ENCODE measurements at regions not wholly inside any gene's neighbourhood (a gene's known extent, or its start where the extent isn't known, plus 50 kb on each side); places are given as distances from the start of the nearest gene placed in this dataset.

DNA sequence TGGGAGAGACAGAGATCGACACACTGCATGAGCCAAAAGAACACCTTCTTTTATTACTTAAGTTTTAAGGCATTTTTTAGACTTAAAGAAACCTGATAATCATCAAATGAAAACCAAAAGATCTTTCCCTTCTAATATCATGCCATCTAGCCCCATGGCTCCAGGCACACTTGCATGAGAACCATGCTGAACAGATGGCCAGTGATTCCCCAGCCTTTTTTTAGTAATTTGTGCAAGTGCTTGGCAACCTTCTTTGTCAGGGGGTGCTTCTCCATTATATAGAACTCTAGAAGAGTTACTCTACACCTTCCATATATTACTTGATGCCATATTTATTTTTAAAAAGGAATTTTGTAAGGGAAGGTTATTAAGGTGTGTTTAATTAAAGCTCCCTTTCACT, 182.2 kb upstream of the TEX13C start:
- Histone ChIP-seq H3K27ac (no peak overlapping the region), H3K27me3 (no peaks in the 10 kb centered on the region), H3K36me3 (no peaks in the 10 kb centered on the region), H3K4me1 (no peaks in the 10 kb centered on the region), H3K9me3 (no peaks in the 10 kb centered on the region), H3K4me3 (no peak overlapping the region)
- intact Hi-C loops (cut with DNase I; ENCODE audit: low total_unique reads) = no loop called here
- no peak for DNase-seq
- TF ChIP-seq POLR2AphosphoS5 (IDR thresholded peaks at IDR 0.05) (no peak), POLR2A (IDR thresholded peaks at IDR 0.05) (no peak), EP300 (IDR thresholded peaks at IDR 0.05) (no peak)
- TF ChIP-seq, protein P1, sequence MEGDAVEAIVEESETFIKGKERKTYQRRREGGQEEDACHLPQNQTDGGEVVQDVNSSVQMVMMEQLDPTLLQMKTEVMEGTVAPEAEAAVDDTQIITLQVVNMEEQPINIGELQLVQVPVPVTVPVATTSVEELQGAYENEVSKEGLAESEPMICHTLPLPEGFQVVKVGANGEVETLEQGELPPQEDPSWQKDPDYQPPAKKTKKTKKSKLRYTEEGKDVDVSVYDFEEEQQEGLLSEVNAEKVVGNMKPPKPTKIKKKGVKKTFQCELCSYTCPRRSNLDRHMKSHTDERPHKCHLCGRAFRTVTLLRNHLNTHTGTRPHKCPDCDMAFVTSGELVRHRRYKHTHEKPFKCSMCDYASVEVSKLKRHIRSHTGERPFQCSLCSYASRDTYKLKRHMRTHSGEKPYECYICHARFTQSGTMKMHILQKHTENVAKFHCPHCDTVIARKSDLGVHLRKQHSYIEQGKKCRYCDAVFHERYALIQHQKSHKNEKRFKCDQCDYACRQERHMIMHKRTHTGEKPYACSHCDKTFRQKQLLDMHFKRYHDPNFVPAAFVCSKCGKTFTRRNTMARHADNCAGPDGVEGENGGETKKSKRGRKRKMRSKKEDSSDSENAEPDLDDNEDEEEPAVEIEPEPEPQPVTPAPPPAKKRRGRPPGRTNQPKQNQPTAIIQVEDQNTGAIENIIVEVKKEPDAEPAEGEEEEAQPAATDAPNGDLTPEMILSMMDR (IDR thresholded peaks at IDR 0.05) = no peak
- 78 to 92% (median 90%) methylated on average over 1 of the region's 1 CpG for WGBS, 5 donors

DNA sequence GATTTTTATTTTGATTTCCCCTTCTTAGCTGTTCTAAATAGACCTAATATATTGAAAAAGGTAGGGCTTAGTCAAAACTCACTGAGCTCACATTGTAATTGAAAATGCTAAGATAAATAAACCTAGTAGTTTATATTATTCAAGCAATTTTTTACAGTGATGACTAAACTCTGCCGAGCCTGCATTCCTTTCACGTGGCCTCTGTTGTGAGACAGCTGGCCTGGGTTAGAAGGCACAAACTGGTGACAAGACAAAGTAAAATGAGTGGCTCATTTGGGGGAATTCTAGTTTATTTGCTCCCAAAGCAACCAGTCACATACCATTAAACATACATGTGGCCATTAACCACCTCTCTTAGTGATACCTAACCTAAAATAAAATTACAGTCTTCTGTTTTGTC, 169.4 kb upstream of the TEX13C start:
- intact Hi-C loops (cut with DNase I; ENCODE audit: low total_unique reads) = no loop called here
- H3K4me1 ChIP-seq = no peaks in the 10 kb centered on the region
- H3K36me3 ChIP-seq = no peaks in the 10 kb centered on the region
- H3K9me3 ChIP-seq = no peaks in the 10 kb centered on the region
- TF ChIP-seq POLR2A (IDR thresholded peaks at IDR 0.05) = no peak
- no peak for TF ChIP-seq POLR2AphosphoS5 (IDR thresholded peaks at IDR 0.05)
- TF ChIP-seq, protein P1 (IDR thresholded peaks at IDR 0.05) = no peak
- no peak for TF ChIP-seq EP300 (IDR thresholded peaks at IDR 0.05)
- no peak overlapping the region for H3K4me3 ChIP-seq
- no peak overlapping the region for H3K27ac ChIP-seq
- DNase-seq = peak in 1 of 2 donors; percentile 4
- WGBS, 5 donors = 17 to 44% (median 21%) methylated on average over 2 of the region's 2 CpGs
- H3K27me3 ChIP-seq = no peaks in the 10 kb centered on the region

DNA sequence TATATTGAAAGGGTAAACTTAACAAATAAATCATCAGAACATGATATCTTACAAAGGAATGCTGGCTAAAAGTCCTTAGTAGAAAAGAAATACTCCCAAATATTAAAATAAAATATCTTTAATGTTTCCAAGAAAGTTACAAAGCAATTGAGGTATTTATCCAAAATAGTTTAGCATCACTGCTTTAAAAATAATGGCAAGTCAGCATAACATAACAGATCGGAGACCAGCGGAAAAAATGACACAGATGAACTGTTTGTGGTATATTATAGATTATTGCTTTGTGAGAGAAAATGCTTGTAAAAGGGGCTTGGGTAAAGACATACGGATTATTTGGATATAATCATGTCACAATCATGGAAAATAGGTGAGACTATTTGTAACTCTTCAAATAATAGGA, 168.5 kb upstream of the TEX13C start:
- DNase-seq = no peak

DNA sequence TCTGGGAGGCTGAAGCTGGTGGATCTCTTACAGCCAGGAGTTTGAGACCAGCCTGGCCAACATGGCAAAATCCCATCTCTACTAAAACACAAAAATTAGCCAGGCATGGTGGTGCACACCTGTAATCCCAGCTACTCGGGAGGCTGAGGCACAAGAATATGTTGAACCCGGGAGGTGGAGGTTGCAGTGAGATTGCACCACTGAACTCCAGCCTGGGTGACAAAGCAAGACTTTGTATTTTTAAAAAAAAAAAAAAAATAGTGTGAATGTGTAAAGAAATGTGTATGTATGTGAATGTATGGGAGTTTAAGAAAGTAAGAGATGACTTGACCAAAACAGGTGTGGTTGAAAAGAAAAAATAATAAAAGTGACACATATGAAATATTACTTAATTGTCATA, 167.7 kb upstream of the TEX13C start:
- H3K36me3 ChIP-seq = no peaks in the 10 kb centered on the region
- no peak for DNase-seq
- no peak overlapping the region for H3K4me3 ChIP-seq
- H3K9me3 ChIP-seq = no peaks in the 10 kb centered on the region
- TF ChIP-seq POLR2AphosphoS5 (IDR thresholded peaks at IDR 0.05) = no peak
- TF ChIP-seq EP300 (IDR thresholded peaks at IDR 0.05) = no peak
- TF ChIP-seq POLR2A (IDR thresholded peaks at IDR 0.05) = no peak
- TF ChIP-seq, protein P1 (IDR thresholded peaks at IDR 0.05) = no peak
- 71 to 100% (median 91%) methylated on average over 2 of the region's 2 CpGs for WGBS, 5 donors
- H3K27me3 ChIP-seq = no peaks in the 10 kb centered on the region
- no peak overlapping the region for H3K27ac ChIP-seq
- intact Hi-C loops (cut with DNase I; ENCODE audit: low total_unique reads) = no loop called here
- H3K4me1 ChIP-seq = no peaks in the 10 kb centered on the region

More for the DNA sequence above, 168.5 kb upstream of the TEX13C start:
- Histone ChIP-seq H3K27me3 (no peaks in the 10 kb centered on the region), H3K4me3 (no peak overlapping the region), H3K36me3 (no peaks in the 10 kb centered on the region), H3K4me1 (no peaks in the 10 kb centered on the region), H3K27ac (no peak overlapping the region), H3K9me3 (no peaks in the 10 kb centered on the region)
- intact Hi-C loops (cut with DNase I; ENCODE audit: low total_unique reads) = no loop called here
- TF ChIP-seq POLR2AphosphoS5 (IDR thresholded peaks at IDR 0.05) = no peak
- TF ChIP-seq, protein P1 (IDR thresholded peaks at IDR 0.05) = no peak
- TF ChIP-seq EP300 (IDR thresholded peaks at IDR 0.05) = no peak
- no peak for TF ChIP-seq POLR2A (IDR thresholded peaks at IDR 0.05)
- WGBS, 5 donors = 66 to 84% (median 76%) methylated on average over 3 of the region's 3 CpGs

Measured in stomach (tissue), 8 donors.